Neutrophil (primary cell): ENCODE measurements at regions not wholly inside any gene's neighbourhood (a gene's known extent, or its start where the extent isn't known, plus 50 kb on each side); places are given as distances from the start of the nearest gene placed in this dataset.

Source experiments
- H3K27ac ChIP-seq: fragments of 200-600 bp; sonication (generic); 2 replicates; pipeline ENCODE4 v1.5.1; 2016; ENCODE audit warnings: mild to moderate bottlenecking, moderate library complexity
- H3K27me3 ChIP-seq: fragments of 200-600 bp; sonication (generic); 2 replicates; pipeline ENCODE4 v1.6.0; 2016; ENCODE audit warnings: mild to moderate bottlenecking
- H3K36me3 ChIP-seq: fragments of 200-600 bp; sonication (generic); 2 replicates; pipeline ENCODE4 v1.5.1; 2017
- H3K4me1 ChIP-seq, 2 experiments: fragments of 200-600 bp in 1 of 2; sonication (generic) in 1 of 2; 1 replicate in 1 of 2; 2 replicates in 1 of 2; pipeline versions ENCODE4 v1.5.1 to v1.6.1; 2013 to 2016; ENCODE audit warnings: low read depth in 1 of 2, low read length in 1 of 2, mild to moderate bottlenecking in 1 of 2, moderate library complexity in 1 of 2; ENCODE audit not compliant: control insufficient read depth in 1 of 2, insufficient read depth in 1 of 2
- H3K4me3 ChIP-seq, 2 experiments: fragments of 200-600 bp in 1 of 2; sonication (generic) in 1 of 2; 1 replicate in 1 of 2; 2 replicates in 1 of 2; pipeline ENCODE4 v1.5.1; 2013 to 2016; ENCODE audit warnings: low read depth in 1 of 2, low read length in 1 of 2, mild to moderate bottlenecking in 1 of 2, moderate library complexity in 1 of 2
- H3K9me3 ChIP-seq: fragments of 200-600 bp; sonication (generic); 2 replicates; pipeline ENCODE4 v1.5.1; 2016
- TF ChIP-seq, protein P1 (sequence below): fragments of 200-600 bp; sonication (generic); IDR thresholded peaks from 2 replicates; pipeline ENCODE4 v1.5.1; 2016; ENCODE audit warnings: antibody characterized with exemption

DNA sequence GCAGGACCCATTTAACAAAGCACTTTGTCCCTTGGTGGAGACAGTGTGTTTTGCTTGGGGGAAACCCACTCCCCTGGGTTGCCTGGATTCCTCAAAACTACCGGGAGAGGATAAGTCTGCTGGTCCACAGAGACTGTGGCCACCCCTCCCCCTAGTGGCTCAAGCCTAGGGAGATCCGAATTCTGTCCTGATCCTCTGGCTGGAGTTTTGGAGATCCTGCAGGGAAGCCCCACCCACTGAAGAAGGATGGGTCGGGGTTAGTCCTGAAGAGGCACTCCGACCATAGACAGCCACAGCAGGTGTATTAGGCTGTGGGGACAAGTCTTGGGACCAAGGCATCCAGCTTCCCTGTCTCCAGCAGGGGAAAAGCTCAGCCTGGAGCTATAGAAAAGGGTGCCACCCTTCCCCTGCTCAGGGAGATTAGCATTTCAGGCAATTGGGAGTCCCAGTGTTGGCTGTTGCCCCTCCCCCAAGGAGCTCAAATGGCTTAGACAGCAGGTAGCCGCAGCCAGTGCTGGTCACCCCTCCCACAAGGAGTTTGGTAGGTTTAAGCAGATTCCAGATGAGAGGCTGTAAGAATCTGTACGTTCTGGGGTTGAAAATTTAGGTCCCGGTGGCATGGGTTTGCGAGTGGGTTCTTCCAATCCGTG, 750.0 kb downstream of the TBC1D32 start:
- Histone ChIP-seq H3K36me3 (no peaks in the 10 kb centered on the region), H3K4me3 (no peak overlapping the region), H3K9me3 (no peaks in the 10 kb centered on the region), H3K27me3 (no peaks in the 10 kb centered on the region), H3K4me1 (no peaks in the 10 kb centered on the region), H3K27ac (no peak overlapping the region)
- TF ChIP-seq, protein P1, sequence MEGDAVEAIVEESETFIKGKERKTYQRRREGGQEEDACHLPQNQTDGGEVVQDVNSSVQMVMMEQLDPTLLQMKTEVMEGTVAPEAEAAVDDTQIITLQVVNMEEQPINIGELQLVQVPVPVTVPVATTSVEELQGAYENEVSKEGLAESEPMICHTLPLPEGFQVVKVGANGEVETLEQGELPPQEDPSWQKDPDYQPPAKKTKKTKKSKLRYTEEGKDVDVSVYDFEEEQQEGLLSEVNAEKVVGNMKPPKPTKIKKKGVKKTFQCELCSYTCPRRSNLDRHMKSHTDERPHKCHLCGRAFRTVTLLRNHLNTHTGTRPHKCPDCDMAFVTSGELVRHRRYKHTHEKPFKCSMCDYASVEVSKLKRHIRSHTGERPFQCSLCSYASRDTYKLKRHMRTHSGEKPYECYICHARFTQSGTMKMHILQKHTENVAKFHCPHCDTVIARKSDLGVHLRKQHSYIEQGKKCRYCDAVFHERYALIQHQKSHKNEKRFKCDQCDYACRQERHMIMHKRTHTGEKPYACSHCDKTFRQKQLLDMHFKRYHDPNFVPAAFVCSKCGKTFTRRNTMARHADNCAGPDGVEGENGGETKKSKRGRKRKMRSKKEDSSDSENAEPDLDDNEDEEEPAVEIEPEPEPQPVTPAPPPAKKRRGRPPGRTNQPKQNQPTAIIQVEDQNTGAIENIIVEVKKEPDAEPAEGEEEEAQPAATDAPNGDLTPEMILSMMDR = no peak

DNA sequence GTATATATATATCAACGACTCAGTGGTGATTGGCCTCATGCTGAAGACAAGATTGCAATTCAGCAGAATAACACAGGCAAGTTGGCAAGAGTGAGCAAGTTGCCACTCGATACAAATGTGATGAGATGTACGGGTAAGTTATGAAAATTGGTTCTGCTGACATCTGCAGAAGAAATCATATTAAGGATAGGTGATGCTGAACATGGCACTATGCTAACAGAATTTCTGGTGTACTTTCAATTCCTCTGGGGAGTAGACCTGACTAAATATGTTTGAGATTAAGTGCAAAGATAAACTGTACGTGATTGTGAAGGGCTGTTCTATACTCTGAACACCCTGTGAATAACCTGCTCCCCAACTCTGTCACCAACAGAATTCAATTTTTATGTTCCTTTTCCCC, 758.2 kb downstream of the TBC1D32 start:
- TF ChIP-seq, protein P1 = no peak
- Histone ChIP-seq H3K4me3 (no peak overlapping the region), H3K27me3 (no peaks in the 10 kb centered on the region), H3K4me1 (no peaks in the 10 kb centered on the region), H3K9me3 (no peaks in the 10 kb centered on the region), H3K36me3 (no peaks in the 10 kb centered on the region), H3K27ac (no peak overlapping the region)

DNA sequence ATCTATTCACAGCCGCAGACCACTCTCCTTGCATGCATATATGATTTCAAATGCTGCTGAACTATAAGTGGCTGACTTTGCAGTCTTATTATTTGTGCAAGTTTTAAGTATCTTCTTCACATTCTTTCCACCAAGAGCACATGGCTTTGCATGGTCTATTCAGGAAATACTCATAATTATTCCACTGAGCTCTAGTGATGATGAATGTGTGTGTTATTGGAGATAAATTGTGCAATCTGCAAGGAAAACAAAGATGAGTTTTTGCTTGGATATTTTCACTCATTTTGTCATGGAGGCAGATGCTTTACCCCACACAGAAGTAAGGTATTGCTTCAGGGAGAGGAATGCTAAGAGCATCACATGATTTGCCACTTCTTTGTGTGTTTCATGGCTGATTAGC, 764.6 kb downstream of the TBC1D32 start:
- Histone ChIP-seq H3K4me3 (no peak overlapping the region), H3K9me3 (no peaks in the 10 kb centered on the region), H3K36me3 (no peaks in the 10 kb centered on the region), H3K27ac (no peak overlapping the region), H3K4me1 (no peaks in the 10 kb centered on the region), H3K27me3 (no peaks in the 10 kb centered on the region)
- TF ChIP-seq, protein P1 = no peak

DNA sequence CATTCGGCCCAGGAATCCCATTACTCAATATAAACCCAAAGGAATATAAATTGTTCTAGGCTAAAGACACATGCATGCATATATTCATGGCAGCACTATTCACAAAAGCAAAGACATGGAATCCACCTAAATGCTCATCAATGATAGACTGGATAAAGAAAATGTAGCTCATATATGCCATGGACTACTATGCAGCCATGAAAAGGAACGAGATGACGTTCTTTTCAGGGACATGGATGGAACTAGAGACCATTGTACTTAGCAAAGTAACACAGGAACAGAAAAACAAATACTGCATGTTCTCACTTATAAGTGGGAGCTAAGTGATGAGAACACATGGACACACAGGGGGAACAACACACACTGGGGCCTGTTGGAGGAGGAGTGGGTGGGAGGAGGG, 769.5 kb downstream of the TBC1D32 start:
- TF ChIP-seq, protein P1 = no peak
- no peaks in the 10 kb centered on the region for H3K36me3 ChIP-seq
- no peaks in the 10 kb centered on the region for H3K9me3 ChIP-seq
- no peaks in the 10 kb centered on the region for H3K27me3 ChIP-seq
- no peak overlapping the region for H3K4me3 ChIP-seq
- H3K4me1 ChIP-seq = no peaks in the 10 kb centered on the region
- H3K27ac ChIP-seq = no peak overlapping the region

DNA sequence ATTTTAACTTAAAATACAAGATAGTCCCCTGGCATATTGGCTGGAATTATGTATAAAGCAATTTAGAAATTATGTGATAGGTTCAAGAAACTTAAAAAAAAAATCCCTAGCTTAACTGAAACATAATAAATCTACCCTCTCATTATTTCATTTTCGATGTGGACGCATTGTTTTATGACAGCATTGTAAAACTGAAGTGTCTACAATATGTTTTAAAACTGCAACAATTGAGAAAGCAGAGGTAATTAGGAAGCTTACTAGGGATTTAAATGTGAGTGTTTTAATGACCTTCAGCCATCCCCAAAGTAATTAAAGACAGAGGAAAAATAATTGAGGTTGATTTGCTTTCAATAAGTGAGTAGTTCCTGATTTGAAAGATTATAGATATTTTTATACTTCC, 776.0 kb downstream of the TBC1D32 start:
- Histone ChIP-seq H3K27me3 (no peaks in the 10 kb centered on the region), H3K4me3 (no peak overlapping the region), H3K36me3 (no peaks in the 10 kb centered on the region), H3K4me1 (no peaks in the 10 kb centered on the region), H3K27ac (no peak overlapping the region), H3K9me3 (no peaks in the 10 kb centered on the region)
- TF ChIP-seq, protein P1 = no peak
